Vagina (tissue), 2 donors: ENCODE measurements at regions not wholly inside any gene's neighbourhood (a gene's known extent, or its start where the extent isn't known, plus 50 kb on each side); places are given as distances from the start of the nearest gene placed in this dataset.
A peak's percentile ranks its signal among the peaks of the same experiment; 100 is the strongest.
"Not testable (repeated sequence)": the region's sequence is repeated elsewhere in the genome, so short reads cannot be mapped to it uniquely, and the experiment has no call there.

Experiments used
- POLR2A ChIP-seq, 2 donors: fragments of 450-650 bp; IDR thresholded peaks; one replicate each; pipeline ENCODE4 v1.6.1; 2017; ENCODE audit warnings: antibody characterized with exemption in 2 of 2, mild to moderate bottlenecking in 2 of 2, moderate library complexity in 2 of 2
- POLR2AphosphoS5 ChIP-seq, 2 donors: sonication (generic); formaldehyde crosslinking; IDR thresholded peaks; one replicate each; pipeline ENCODE4 v1.9.0; 2017; ENCODE audit warnings: antibody characterized with exemption in 2 of 2, mild to moderate bottlenecking in 2 of 2, low read depth in 1 of 2; ENCODE audit not compliant: insufficient read depth in 1 of 2
- TF ChIP-seq, protein P1 (sequence below), 3 experiments: fragments of 450-650 bp in 2 of 3; fragments of 200-600 bp in 1 of 3; sonication (generic) in 1 of 3; IDR thresholded peaks; one replicate each; pipeline ENCODE4 v1.5.1; 2017 to 2019; ENCODE audit warnings: antibody characterized with exemption in 3 of 3, mild to moderate bottlenecking in 2 of 3, moderate library complexity in 2 of 3

DNA sequence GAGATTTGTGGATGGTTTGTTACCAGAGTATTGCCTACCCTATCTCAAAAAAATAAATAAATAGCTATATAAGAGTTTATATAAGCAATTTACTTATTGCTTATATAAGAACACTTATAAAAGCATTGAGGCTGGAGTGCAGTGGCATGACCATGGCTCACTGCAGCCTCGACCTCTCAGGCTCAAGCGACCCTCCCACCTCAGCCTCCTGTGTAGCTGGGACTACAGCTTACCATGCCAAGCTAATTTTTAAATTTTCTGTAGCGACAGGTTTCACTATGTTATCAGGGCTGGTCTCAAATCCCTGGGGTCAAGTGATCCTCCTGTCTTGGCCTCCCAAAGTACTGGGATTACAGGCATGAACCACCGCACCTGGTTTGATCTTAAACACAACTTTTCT, 170.6 kb downstream of the POTEB3 start:
- TF ChIP-seq, protein P1, sequence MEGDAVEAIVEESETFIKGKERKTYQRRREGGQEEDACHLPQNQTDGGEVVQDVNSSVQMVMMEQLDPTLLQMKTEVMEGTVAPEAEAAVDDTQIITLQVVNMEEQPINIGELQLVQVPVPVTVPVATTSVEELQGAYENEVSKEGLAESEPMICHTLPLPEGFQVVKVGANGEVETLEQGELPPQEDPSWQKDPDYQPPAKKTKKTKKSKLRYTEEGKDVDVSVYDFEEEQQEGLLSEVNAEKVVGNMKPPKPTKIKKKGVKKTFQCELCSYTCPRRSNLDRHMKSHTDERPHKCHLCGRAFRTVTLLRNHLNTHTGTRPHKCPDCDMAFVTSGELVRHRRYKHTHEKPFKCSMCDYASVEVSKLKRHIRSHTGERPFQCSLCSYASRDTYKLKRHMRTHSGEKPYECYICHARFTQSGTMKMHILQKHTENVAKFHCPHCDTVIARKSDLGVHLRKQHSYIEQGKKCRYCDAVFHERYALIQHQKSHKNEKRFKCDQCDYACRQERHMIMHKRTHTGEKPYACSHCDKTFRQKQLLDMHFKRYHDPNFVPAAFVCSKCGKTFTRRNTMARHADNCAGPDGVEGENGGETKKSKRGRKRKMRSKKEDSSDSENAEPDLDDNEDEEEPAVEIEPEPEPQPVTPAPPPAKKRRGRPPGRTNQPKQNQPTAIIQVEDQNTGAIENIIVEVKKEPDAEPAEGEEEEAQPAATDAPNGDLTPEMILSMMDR (IDR thresholded peaks at IDR 0.05): peak in 1 of 3 experiments; percentile 7
- not testable (repeated sequence) for TF ChIP-seq POLR2A (IDR thresholded peaks at IDR 0.05); POLR2AphosphoS5 (IDR thresholded peaks at IDR 0.05; ENCODE audit: insufficient read depth in 1 of 2, low read depth in 1 of 2)
